ENCODE measurements at regions not wholly inside any gene's neighbourhood (a gene's known extent, or its start where the extent isn't known, plus 50 kb on each side); places are given as distances from the start of the nearest gene placed in this dataset.

GRCh38 chr6:143007646-143008045 lies 53.0 kb upstream of the AIG1 start:
- TF ChIP-seq, protein P1, sequence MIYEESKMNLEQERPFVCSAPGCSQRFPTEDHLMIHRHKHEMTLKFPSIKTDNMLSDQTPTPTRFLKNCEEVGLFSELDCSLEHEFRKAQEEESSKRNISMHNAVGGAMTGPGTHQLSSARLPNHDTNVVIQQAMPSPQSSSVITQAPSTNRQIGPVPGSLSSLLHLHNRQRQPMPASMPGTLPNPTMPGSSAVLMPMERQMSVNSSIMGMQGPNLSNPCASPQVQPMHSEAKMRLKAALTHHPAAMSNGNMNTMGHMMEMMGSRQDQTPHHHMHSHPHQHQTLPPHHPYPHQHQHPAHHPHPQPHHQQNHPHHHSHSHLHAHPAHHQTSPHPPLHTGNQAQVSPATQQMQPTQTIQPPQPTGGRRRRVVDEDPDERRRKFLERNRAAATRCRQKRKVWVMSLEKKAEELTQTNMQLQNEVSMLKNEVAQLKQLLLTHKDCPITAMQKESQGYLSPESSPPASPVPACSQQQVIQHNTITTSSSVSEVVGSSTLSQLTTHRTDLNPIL (CRISPR knock-in tag; IDR thresholded peaks at IDR 0.05; ENCODE audit: low read depth) = no peak
- TF ChIP-seq, protein P2, sequence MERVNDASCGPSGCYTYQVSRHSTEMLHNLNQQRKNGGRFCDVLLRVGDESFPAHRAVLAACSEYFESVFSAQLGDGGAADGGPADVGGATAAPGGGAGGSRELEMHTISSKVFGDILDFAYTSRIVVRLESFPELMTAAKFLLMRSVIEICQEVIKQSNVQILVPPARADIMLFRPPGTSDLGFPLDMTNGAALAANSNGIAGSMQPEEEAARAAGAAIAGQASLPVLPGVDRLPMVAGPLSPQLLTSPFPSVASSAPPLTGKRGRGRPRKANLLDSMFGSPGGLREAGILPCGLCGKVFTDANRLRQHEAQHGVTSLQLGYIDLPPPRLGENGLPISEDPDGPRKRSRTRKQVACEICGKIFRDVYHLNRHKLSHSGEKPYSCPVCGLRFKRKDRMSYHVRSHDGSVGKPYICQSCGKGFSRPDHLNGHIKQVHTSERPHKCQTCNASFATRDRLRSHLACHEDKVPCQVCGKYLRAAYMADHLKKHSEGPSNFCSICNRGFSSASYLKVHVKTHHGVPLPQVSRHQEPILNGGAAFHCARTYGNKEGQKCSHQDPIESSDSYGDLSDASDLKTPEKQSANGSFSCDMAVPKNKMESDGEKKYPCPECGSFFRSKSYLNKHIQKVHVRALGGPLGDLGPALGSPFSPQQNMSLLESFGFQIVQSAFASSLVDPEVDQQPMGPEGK (CRISPR knock-in tag; IDR thresholded peaks at IDR 0.05; ENCODE audit: borderline replicate concordance) = no peak
- TF ChIP-seq ZFP30 (CRISPR knock-in tag; IDR thresholded peaks at IDR 0.05) (no peak), POU6F1 (CRISPR knock-in tag; IDR thresholded peaks at IDR 0.05; ENCODE audit: borderline replicate concordance, low read depth) (no peak), RARB (CRISPR knock-in tag; IDR thresholded peaks at IDR 0.05) (no peak), ZFP3 (CRISPR knock-in tag; IDR thresholded peaks at IDR 0.05) (no peak), GLIS3 (CRISPR knock-in tag; IDR thresholded peaks at IDR 0.05) (no peak), CSDC2 (CRISPR knock-in tag; IDR thresholded peaks at IDR 0.05) (no peak)

Data from SK-N-SH treated with all-trans-retinoic acid at 6 μM for 48 hours (cell line).